GM19240 (cell line): ENCODE measurements at regions not wholly inside any gene's neighbourhood (a gene's known extent, or its start where the extent isn't known, plus 50 kb on each side); places are given as distances from the start of the nearest gene placed in this dataset.
"Not testable (repeated sequence)": the region's sequence is repeated elsewhere in the genome, so short reads cannot be mapped to it uniquely, and the experiment has no call there.

Experiments
- DNase-seq: peaks from one replicate; pipeline ENCODE4 v3.0.0; 2011; ENCODE audit warnings: low spot score; ENCODE audit not compliant: insufficient read length

GRCh38 chr1:38758820-38759219 is 100.8 kb downstream of the RRAGC start:
- no peak for DNase-seq

GRCh38 chr1:38746941-38747600 is 112.5 kb downstream of the RRAGC start:
- no peak for DNase-seq

GRCh38 chr1:38746402-38746935 is 113.1 kb downstream of the RRAGC start:
- DNase-seq = no peak

GRCh38 chr1:38745476-38746401 is 113.8 kb downstream of the RRAGC start:
- no peak for DNase-seq

GRCh38 chr1:38744452-38745350 is 114.9 kb downstream of the RRAGC start:
- no peak for DNase-seq

GRCh38 chr1:38743184-38743583 is 116.4 kb downstream of the RRAGC start:
- no peak for DNase-seq

- DNase-seq = no peak
These were observed 118.2 kb downstream of the RRAGC start for GRCh38 chr1:38741341-38741740.

- DNase-seq = no peak
These were observed 119.1 kb downstream of the RRAGC start for GRCh38 chr1:38740487-38740886.

- no peak for DNase-seq
These were observed 121.4 kb downstream of the RRAGC start for GRCh38 chr1:38738207-38738606.

- DNase-seq = no peak
These were observed 123.2 kb downstream of the RRAGC start for GRCh38 chr1:38736399-38736798.

GRCh38 chr1:38735651-38736161 is 123.9 kb downstream of the RRAGC start:
- no peak for DNase-seq

- no peak for DNase-seq
These were observed 125.8 kb downstream of the RRAGC start for GRCh38 chr1:38733761-38734160.

GRCh38 chr1:38730511-38731397 is 128.8 kb downstream of the RRAGC start:
- no peak for DNase-seq

GRCh38 chr1:38728585-38728908 is 131.0 kb downstream of the RRAGC start:
- no peak for DNase-seq

GRCh38 chr1:38727684-38728584 is 131.6 kb downstream of the RRAGC start:
- DNase-seq = no peak

- not testable (repeated sequence) for DNase-seq
These were observed 134.1 kb downstream of the RRAGC start for GRCh38 chr1:38725321-38725961.

GRCh38 chr1:38724160-38725131 is 135.1 kb downstream of the RRAGC start:
- no peak for DNase-seq

- no peak for DNase-seq
These were observed 137.8 kb downstream of the RRAGC start for GRCh38 chr1:38721816-38722215.
